ENCODE measurements at regions not wholly inside any gene's neighbourhood (a gene's known extent, or its start where the extent isn't known, plus 50 kb on each side); places are given as distances from the start of the nearest gene placed in this dataset.

DNA sequence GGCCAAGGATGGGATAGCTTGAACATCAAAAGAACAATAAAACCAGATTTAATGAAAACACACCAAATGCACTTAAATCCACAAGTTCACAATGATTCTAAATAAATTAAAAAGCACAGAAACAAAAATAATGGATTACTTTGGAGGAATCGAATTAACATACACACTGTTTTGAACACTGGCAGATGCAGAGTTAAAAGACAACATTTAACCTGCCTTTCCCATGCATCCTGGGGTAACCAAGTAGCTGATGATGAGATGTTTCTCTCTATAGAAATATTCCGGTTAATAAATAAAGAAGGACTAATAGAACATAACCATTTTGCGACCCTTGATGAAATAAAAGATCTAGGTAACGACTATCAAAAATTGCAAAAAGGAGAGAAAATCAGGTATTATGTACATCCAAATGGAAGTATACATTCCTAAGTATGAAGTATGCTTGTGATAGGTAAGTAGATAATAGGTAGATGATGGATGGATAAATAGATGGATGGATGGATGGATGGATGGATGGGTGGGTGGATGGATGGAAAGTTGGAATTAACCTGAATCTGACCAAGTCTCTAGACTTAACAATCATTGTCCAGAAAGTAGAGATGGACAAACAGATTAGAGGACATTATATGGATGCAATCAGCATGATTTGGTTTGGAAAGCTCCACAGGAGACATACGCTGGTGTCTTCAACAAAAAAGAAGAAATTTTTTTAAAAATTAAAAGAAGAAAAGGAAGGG lies 57.4 kb upstream of the MYCN start:
- no peak overlapping the region for H3K27ac Mint-ChIP-seq (ENCODE audit: unreplicated experiment)
- DNase-seq, result no peak
- intact Hi-C loops (cut with micrococcal nuclease; ENCODE audit: unreplicated experiment), result no loop called here
- no peaks in the 10 kb centered on the region for H3K36me3 Mint-ChIP-seq (ENCODE audit: insufficient read depth, unreplicated experiment)
- no peaks in the 10 kb centered on the region for H3K27me3 Mint-ChIP-seq (ENCODE audit: unreplicated experiment)
- no TSS peak for BruUV-seq (replicated peaks)
- H3K4me1 Mint-ChIP-seq (ENCODE audit: low read depth, unreplicated experiment), result no peaks in the 10 kb centered on the region
- H3K4me3 Mint-ChIP-seq (ENCODE audit: low read depth, unreplicated experiment), result no peak overlapping the region
- CTCF ChIA-PET, result interaction anchor here (0.6 kb wide), 1 partner anchor 29 kb away, joined by 3 read pairs; no protein-coding TSS in a partner anchor
- TF ChIP-seq, protein P1, sequence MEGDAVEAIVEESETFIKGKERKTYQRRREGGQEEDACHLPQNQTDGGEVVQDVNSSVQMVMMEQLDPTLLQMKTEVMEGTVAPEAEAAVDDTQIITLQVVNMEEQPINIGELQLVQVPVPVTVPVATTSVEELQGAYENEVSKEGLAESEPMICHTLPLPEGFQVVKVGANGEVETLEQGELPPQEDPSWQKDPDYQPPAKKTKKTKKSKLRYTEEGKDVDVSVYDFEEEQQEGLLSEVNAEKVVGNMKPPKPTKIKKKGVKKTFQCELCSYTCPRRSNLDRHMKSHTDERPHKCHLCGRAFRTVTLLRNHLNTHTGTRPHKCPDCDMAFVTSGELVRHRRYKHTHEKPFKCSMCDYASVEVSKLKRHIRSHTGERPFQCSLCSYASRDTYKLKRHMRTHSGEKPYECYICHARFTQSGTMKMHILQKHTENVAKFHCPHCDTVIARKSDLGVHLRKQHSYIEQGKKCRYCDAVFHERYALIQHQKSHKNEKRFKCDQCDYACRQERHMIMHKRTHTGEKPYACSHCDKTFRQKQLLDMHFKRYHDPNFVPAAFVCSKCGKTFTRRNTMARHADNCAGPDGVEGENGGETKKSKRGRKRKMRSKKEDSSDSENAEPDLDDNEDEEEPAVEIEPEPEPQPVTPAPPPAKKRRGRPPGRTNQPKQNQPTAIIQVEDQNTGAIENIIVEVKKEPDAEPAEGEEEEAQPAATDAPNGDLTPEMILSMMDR (IDR thresholded peaks at IDR 0.05; ENCODE audit: unreplicated experiment), result no peak
- peaks cover 3% of the 10 kb centered on the region for H3K9me3 Mint-ChIP-seq (ENCODE audit: low read depth, unreplicated experiment)

DNA sequence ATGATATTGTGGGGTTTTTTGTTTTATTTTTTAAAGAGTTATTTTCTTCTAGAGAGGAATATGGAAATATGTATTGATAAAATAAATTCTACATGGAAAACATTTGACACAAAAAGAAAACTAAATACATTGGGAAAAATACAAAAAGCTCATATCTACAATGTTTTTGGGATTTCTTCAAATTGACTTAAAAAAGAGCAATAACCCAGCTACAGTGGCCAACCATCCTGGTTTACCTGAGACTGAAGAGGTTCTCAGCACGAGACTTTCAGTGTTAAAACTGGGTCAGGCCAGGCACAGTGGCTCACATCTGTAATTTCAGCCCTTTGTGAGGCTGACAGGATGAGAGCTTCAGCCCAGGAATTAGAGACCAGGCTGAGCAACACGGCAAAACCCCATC lies 56.7 kb upstream of the MYCN start:
- CTCF ChIA-PET, result no interaction called here
- H3K4me3 Mint-ChIP-seq (ENCODE audit: low read depth, unreplicated experiment), result no peak overlapping the region
- H3K4me1 Mint-ChIP-seq (ENCODE audit: low read depth, unreplicated experiment), result no peaks in the 10 kb centered on the region
- H3K27ac Mint-ChIP-seq (ENCODE audit: unreplicated experiment), result no peak overlapping the region
- intact Hi-C loops (cut with micrococcal nuclease; ENCODE audit: unreplicated experiment), result no loop called here
- TF ChIP-seq, protein P1 (IDR thresholded peaks at IDR 0.05; ENCODE audit: unreplicated experiment), result no peak
- no peak for DNase-seq
- BruUV-seq (replicated peaks), result no TSS peak
- no peaks in the 10 kb centered on the region for H3K36me3 Mint-ChIP-seq (ENCODE audit: insufficient read depth, unreplicated experiment)
- H3K9me3 Mint-ChIP-seq (ENCODE audit: low read depth, unreplicated experiment), result peaks cover 3% of the 10 kb centered on the region
- H3K27me3 Mint-ChIP-seq (ENCODE audit: unreplicated experiment), result no peaks in the 10 kb centered on the region

DNA sequence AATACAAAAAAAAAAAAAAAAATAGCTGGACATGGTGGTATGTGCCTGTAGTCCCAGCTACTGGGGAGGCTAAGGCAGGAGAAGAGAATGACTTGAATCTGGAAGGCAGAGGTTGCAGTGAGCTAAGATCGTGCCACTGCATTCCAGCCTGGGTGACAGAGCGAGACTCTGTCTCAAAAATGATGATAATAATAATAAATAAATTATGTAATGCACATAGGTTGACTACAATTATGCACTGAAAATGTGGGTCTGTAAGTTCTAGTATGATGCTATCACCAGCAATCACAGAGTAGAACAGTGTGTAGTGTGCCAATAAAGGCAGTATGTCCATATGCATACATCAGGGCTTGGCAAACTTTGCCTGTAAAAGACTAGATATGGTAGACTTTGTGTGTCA lies 55.6 kb upstream of the MYCN start:
- TF ChIP-seq, protein P1 (IDR thresholded peaks at IDR 0.05; ENCODE audit: unreplicated experiment), result no peak

DNA sequence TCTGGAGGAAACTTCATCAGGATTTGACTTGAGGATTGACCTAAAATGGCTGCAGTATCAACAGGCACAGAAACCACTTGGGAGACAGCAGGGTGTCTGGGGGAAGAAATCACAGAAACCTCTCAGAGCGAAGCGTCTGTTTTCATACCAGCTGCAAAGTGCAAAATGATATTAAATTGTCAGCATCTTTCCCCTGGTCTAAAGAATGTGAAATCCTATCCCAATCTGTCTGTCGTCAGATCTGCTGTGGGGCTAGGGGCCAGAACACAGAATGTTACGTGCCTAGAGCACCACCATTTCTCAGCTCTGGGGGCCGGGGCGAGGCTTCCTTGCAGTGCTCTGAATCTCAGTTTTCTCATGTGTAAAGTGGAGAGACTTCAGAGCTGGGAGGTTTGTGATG lies 54.1 kb upstream of the MYCN start:
- TF ChIP-seq, protein P1 (IDR thresholded peaks at IDR 0.05; ENCODE audit: unreplicated experiment), result no peak
- no TSS peak for BruUV-seq (replicated peaks)
- peaks cover 6% of the 10 kb centered on the region for H3K4me1 Mint-ChIP-seq (ENCODE audit: low read depth, unreplicated experiment)
- intact Hi-C loops (cut with micrococcal nuclease; ENCODE audit: unreplicated experiment), result no loop called here
- no peak overlapping the region for H3K4me3 Mint-ChIP-seq (ENCODE audit: low read depth, unreplicated experiment)
- H3K9me3 Mint-ChIP-seq (ENCODE audit: low read depth, unreplicated experiment), result no peaks in the 10 kb centered on the region
- H3K27ac Mint-ChIP-seq (ENCODE audit: unreplicated experiment), result no peak overlapping the region
- H3K27me3 Mint-ChIP-seq (ENCODE audit: unreplicated experiment), result no peaks in the 10 kb centered on the region
- CTCF ChIA-PET, result no interaction called here
- H3K36me3 Mint-ChIP-seq (ENCODE audit: insufficient read depth, unreplicated experiment), result no peaks in the 10 kb centered on the region
- DNase-seq, result no peak

More for the DNA sequence above, 55.6 kb upstream of the MYCN start:
- Mint-ChIP-seq H3K9me3 (ENCODE audit: low read depth, unreplicated experiment) (no peaks in the 10 kb centered on the region), H3K4me3 (ENCODE audit: low read depth, unreplicated experiment) (no peak overlapping the region), H3K4me1 (ENCODE audit: low read depth, unreplicated experiment) (no peaks in the 10 kb centered on the region), H3K27me3 (ENCODE audit: unreplicated experiment) (no peaks in the 10 kb centered on the region), H3K36me3 (ENCODE audit: insufficient read depth, unreplicated experiment) (no peaks in the 10 kb centered on the region), H3K27ac (ENCODE audit: unreplicated experiment) (no peak overlapping the region)
- CTCF ChIA-PET, result no interaction called here
- intact Hi-C loops (cut with micrococcal nuclease; ENCODE audit: unreplicated experiment), result no loop called here
- no peak for DNase-seq
- no TSS peak for BruUV-seq (replicated peaks)

All from Calu3 (cell line).